ENCODE measurements at regions not wholly inside any gene's neighbourhood (a gene's known extent, or its start where the extent isn't known, plus 50 kb on each side); places are given as distances from the start of the nearest gene placed in this dataset.

- CTCF ChIA-PET = no interaction called here
- POLR2A ChIA-PET = no interaction called here
- H3K9me3 ChIP-seq (ENCODE audit: control extremely low read depth in 1 of 5, control insufficient read depth in 4 of 5, insufficient read depth in 2 of 5, low read depth in 1 of 5, low read length in 4 of 5) = peaks cover 0 to 6% (median 0%) of the 10 kb centered on the region in 5 experiments
- H3K27ac ChIP-seq (ENCODE audit: insufficient read depth in 1 of 2, low read depth in 1 of 2, low read length in 2 of 2, poor library complexity in 1 of 2, severe bottlenecking in 2 of 2) = no peak overlapping the region
- no peak for DNase-seq
- H3K27me3 ChIP-seq (replicated peaks in 2 of 5; ENCODE audit: control insufficient read depth in 4 of 5, insufficient read depth in 5 of 5, low read length in 4 of 5) = no peaks in the 10 kb centered on the region
- H3K36me3 ChIP-seq (ENCODE audit: control insufficient read depth in 4 of 4, insufficient read depth in 4 of 4, low read length in 3 of 4) = no peaks in the 10 kb centered on the region
- 100% methylated on average over 1 of the region's 2 CpGs for WGBS (ENCODE audit: insufficient coverage)
- H3K4me3 ChIP-seq (ENCODE audit: control insufficient read depth in 1 of 7, extremely low read depth in 1 of 7, insufficient read depth in 4 of 7, low read depth in 2 of 7, low read length in 6 of 7) = no peak overlapping the region
- no peaks in the 10 kb centered on the region for H3K4me1 ChIP-seq (ENCODE audit: control extremely low read depth in 1 of 4, control insufficient read depth in 4 of 4, insufficient read depth in 4 of 4, low read length in 3 of 4)
Observed at GRCh38 chr2:152284398-152284797, 50.6 kb upstream of the FMNL2 start.

Measured in common myeloid progenitor, CD34-positive (primary cell).